LNCAP (cell line): ENCODE measurements at regions not wholly inside any gene's neighbourhood (a gene's known extent, or its start where the extent isn't known, plus 50 kb on each side); places are given as distances from the start of the nearest gene placed in this dataset.

Experiments used
- TF ChIP-seq, protein P1 (sequence below): fragments of 450-650 bp; IDR thresholded peaks from 2 replicates; pipeline ENCODE4 v1.5.1; 2017; ENCODE audit warnings: mild to moderate bottlenecking

DNA sequence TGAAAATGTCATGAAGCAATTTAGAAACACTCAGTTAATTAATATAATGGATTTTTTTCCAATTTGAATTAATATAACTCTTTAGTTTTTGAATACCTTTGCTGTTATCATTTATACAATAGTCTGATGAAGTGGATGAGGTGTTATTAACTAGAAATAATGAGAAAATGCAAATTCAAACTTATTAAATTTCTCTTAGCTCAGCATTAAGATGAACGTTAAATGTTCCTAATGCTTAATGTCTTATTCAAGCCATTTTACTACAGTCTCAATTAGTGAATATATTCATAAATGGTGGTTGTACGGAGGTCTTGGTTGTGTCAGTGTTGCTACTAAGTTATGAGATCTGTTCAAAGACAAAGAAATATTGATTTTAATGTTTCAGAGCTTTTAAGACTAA, 186.3 kb downstream of the DTHD1 start:
- TF ChIP-seq, protein P1, sequence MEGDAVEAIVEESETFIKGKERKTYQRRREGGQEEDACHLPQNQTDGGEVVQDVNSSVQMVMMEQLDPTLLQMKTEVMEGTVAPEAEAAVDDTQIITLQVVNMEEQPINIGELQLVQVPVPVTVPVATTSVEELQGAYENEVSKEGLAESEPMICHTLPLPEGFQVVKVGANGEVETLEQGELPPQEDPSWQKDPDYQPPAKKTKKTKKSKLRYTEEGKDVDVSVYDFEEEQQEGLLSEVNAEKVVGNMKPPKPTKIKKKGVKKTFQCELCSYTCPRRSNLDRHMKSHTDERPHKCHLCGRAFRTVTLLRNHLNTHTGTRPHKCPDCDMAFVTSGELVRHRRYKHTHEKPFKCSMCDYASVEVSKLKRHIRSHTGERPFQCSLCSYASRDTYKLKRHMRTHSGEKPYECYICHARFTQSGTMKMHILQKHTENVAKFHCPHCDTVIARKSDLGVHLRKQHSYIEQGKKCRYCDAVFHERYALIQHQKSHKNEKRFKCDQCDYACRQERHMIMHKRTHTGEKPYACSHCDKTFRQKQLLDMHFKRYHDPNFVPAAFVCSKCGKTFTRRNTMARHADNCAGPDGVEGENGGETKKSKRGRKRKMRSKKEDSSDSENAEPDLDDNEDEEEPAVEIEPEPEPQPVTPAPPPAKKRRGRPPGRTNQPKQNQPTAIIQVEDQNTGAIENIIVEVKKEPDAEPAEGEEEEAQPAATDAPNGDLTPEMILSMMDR: no peak

DNA sequence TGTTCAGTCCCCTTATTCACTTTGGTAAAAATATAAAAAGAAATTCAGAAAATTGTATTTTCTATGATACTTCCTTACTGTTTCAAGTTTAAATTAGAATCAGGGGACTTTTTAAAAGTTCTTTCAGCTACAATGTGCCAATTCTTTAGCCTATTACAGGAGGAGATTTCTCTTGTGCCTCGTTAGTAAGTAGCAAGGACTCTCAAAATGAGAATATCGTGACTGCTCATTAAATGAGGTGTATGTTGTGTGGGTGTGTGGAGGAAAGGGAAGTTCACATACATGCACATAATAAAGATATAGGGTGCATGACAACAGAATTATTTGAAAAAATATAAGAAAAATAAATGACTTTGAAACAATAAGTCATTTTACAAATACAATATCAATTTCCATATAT, 190.5 kb downstream of the DTHD1 start:
- TF ChIP-seq, protein P1: no peak

DNA sequence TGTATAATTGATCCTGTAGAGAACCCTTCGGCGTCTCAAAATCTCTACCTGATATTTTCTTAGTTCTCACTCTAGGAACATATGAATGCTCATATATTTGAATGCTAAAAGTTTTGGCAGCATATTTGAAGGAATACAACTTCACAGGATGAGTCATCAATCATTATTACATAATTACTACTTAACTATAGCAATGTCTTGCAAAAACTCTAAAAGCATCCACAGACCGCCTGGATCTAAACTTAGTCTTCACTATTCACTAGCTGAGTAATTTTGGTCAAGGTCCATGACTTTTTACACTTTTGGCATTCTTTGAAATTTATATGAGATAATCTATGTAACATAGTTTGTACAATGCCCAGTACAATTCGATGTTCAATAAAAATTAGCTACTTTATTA, 194.7 kb downstream of the DTHD1 start:
- TF ChIP-seq, protein P1: no peak

DNA sequence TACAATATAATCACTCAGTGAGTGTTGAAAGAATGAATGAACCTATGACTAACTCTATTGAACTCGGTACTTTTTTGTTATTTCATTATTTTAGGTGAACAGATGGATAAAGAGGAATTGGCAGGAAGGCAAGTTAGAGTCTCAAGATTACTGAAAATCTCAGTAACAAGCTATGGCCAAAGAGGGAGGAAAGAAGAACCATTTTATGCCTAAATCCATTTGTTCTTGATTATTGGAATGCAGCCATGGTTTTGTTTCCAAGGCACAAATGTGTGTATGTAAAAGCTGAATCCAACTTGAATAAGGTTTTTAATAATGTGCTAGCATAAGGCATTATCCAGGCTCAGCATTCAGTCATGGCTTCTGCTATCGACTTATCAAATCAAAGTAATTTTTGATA, 196.4 kb downstream of the DTHD1 start:
- TF ChIP-seq, protein P1: no peak

DNA sequence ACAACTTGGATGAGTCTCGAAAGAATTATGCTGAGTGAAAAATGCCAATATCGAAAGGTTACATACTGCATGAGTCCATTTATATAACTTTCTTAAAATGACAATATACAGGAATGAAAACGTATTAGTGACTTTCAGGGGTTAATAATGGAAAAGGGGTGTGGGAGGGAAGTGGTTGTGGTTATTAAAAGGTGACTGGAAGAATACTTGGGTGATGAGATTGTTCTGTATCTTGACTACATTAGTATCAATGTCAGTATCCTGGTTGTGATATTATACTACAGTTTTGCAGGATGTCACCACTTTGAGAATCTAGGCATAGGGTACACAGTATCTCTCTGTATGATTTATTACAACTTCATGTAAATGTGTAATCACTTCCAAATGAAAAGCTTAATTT, 204.5 kb downstream of the DTHD1 start:
- TF ChIP-seq, protein P1: no peak

DNA sequence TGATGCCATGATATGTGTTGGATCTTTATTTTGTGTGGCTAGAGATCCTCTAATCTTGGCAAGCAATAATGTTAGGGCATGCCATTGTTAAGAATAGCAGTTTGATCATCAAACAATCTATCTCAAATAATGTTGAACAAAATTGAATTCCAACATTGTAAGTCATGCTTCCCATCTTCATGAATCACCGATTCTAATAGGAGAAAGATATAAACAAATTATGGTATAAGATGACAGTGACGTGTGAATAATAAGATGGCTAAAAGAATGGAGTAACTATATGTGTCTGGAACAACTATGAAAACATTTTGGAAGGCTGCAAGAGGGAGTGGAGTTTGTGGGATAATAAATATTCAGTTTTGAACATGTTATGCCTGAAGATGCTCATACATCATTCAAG, 208.4 kb downstream of the DTHD1 start:
- TF ChIP-seq, protein P1: no peak

DNA sequence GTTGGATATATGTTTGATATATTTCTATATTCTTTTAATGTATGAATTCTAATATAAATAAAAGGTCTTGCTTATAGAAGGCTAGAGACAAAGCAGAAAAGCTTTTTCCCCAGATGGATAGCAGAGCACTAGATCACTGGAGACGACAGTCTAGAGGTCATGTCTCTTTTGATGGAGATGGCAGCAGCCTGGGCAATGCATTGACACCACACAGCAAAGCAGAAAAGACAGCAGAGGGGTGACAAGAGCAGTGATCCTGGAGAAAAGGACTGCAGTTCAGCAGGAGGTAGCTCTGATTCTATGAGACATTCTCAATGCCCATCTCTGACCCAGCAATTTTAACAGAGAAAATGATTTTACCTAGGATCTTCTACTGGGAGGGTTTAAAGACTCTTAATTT, 210.6 kb downstream of the DTHD1 start:
- TF ChIP-seq, protein P1: no peak

DNA sequence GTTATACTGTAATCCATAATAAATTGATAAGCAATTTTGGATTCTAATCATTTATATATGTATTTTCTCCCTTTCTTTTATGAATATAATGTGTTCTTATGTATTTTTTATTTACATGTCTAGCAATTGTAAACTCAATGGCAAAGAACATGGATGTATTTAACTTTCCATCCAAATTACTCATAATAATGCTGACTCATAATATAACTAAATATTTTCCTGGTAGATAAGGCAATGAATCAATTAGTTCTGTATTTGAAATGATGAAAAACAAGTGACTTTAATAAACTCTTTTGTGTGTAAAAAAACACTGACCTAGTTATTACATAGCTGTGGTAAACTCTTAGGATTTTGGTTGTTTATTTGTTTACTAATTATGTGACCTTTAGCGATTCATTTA, 211.2 kb downstream of the DTHD1 start:
- TF ChIP-seq, protein P1: no peak
